ENCODE measurements at regions not wholly inside any gene's neighbourhood (a gene's known extent, or its start where the extent isn't known, plus 50 kb on each side); places are given as distances from the start of the nearest gene placed in this dataset.

- H4K20me1 ChIP-seq (replicated peaks; ENCODE audit: insufficient read depth) = no peaks in the 10 kb centered on the region
- H3K4me1 Mint-ChIP-seq = peaks cover 5% of the 10 kb centered on the region; the same call in 2 of the 3 replicates
- TF ChIP-seq NANOG (IDR thresholded peaks at IDR 0.05; ENCODE audit: borderline replicate concordance) = no peak
- no peak for TF ChIP-seq REST (IDR thresholded peaks at IDR 0.05; ENCODE audit: unreplicated experiment)
- TF ChIP-seq ZNF462 (CRISPR knock-in tag; IDR thresholded peaks at IDR 0.05) = no peak
- no peak for TF ChIP-seq STAT1 (IDR thresholded peaks at IDR 0.05; ENCODE audit: unreplicated experiment)
- no peak for TF ChIP-seq EZH2phosphoT487 (IDR thresholded peaks at IDR 0.05; ENCODE audit: unreplicated experiment)
- no peak for TF ChIP-seq JUNB (IDR thresholded peaks at IDR 0.05; ENCODE audit: unreplicated experiment)
- no peak for TF ChIP-seq ZNF114 (CRISPR knock-in tag; IDR thresholded peaks at IDR 0.05)
- no peak for TF ChIP-seq CREB1 (CRISPR knock-in tag; IDR thresholded peaks at IDR 0.05; ENCODE audit: low read depth)
- H3K27ac ChIP-seq (ENCODE audit: low read depth) = no peak overlapping the region
- no peaks in the 10 kb centered on the region for H3K79me2 ChIP-seq (replicated peaks; ENCODE audit: insufficient read depth)
- no peak overlapping the region for H3K27ac Mint-ChIP-seq
- H3K36me3 ChIP-seq (ENCODE audit: insufficient read depth) = no peaks in the 10 kb centered on the region
- H3K4me1 ChIP-seq (ENCODE audit: insufficient read depth) = no peaks in the 10 kb centered on the region
- DNase-seq (ENCODE audit: low spot score) (no peak), ATAC-seq (no peak)
- H3K27me3 Mint-ChIP-seq (ENCODE audit: insufficient read depth, low read depth, poor library complexity) = no peaks in the 10 kb centered on the region
- no peaks in the 10 kb centered on the region for H3K27me3 ChIP-seq (ENCODE audit: insufficient read depth)
- no peak overlapping the region for H3K4me3 ChIP-seq
- H3F3A ChIP-seq (replicated peaks; ENCODE audit: low read depth) = no peaks in the 10 kb centered on the region
- no peaks in the 10 kb centered on the region for H3K9me3 Mint-ChIP-seq
- no peaks in the 10 kb centered on the region for H3K36me3 Mint-ChIP-seq (ENCODE audit: low read depth)
- no peak overlapping the region for H2AFZ ChIP-seq
- H3K4me2 ChIP-seq = no peak overlapping the region
- peaks cover 6% of the 10 kb centered on the region; the same call in 1 of the 2 replicates for H3K9me2 ChIP-seq (ENCODE audit: insufficient read depth)
- H3K4me3 Mint-ChIP-seq = no peak overlapping the region
These were observed 63.9 kb downstream of the HAND2 start for GRCh38 chr4:173466101-173466500.
